MCF 10A (cell line): ENCODE measurements at regions not wholly inside any gene's neighbourhood (a gene's known extent, or its start where the extent isn't known, plus 50 kb on each side); places are given as distances from the start of the nearest gene placed in this dataset.

Experiments
- BruUV-seq: library from RNA; stranded (reverse); fragments of 400-500 nt; replicated peaks from 2 replicates; lab custom pipeline; 2021; lab: Mats Ljungman, UMichigan
- CTCF ChIA-PET: fragments of 300-600 bp; sonication (Branson Sonifier 250); formaldehyde crosslinking; extraction: SDS; loops from one replicate; lab custom pipeline; 2021; ENCODE audit warnings: antibody characterized with exemption, inconsistent platforms; lab: Yijun Ruan, JAX
- POLR2A ChIA-PET: fragments of 300-600, 350-650 bp; sonication (Branson Sonifier 250); formaldehyde crosslinking; extraction: SDS; loops from one replicate; lab custom pipeline; 2020; ENCODE audit warnings: antibody characterized with exemption, inconsistent platforms; lab: Yijun Ruan, JAX
- DNase-seq: peaks from one replicate; pipeline ENCODE4 v3.0.0-alpha.2; 2018; ENCODE audit not compliant: unreplicated experiment
- H3K27ac Mint-ChIP-seq: one replicate; pipeline ENCODE4 v1.8.0; 2022; ENCODE audit warnings: mild to moderate bottlenecking, low read depth, mixed read lengths; ENCODE audit not compliant: unreplicated experiment
- H3K27me3 Mint-ChIP-seq: one replicate; pipeline ENCODE4 v1.8.0; 2022; ENCODE audit warnings: mixed read lengths; ENCODE audit not compliant: insufficient read depth, unreplicated experiment
- H3K36me3 Mint-ChIP-seq: one replicate; pipeline ENCODE4 v1.8.0; 2022; ENCODE audit warnings: mild to moderate bottlenecking, moderate library complexity, mixed read lengths; ENCODE audit not compliant: insufficient read depth, unreplicated experiment
- H3K4me1 Mint-ChIP-seq: one replicate; pipeline ENCODE4 v1.8.0; 2022; ENCODE audit warnings: mixed read lengths; ENCODE audit not compliant: insufficient read depth, unreplicated experiment
- H3K4me3 Mint-ChIP-seq: one replicate; pipeline ENCODE4 v1.8.0; 2022; ENCODE audit warnings: mild to moderate bottlenecking, moderate library complexity, mixed read lengths; ENCODE audit not compliant: unreplicated experiment
- H3K9me3 Mint-ChIP-seq: one replicate; pipeline ENCODE4 v1.8.0; 2022; ENCODE audit warnings: mixed read lengths; ENCODE audit not compliant: unreplicated experiment
- intact Hi-C: fragments of 100-400 bp; cut with micrococcal nuclease; formaldehyde crosslinking; loops from 2 replicates; pipeline ENCODE4 v1.14.1; 2022
- TF ChIP-seq, protein P1 (sequence below): fragments of 200-600 bp; IDR thresholded peaks from one replicate; pipeline ENCODE4 v1.8.0; 2022; ENCODE audit warnings: antibody characterized with exemption, mild to moderate bottlenecking; ENCODE audit not compliant: unreplicated experiment

DNA sequence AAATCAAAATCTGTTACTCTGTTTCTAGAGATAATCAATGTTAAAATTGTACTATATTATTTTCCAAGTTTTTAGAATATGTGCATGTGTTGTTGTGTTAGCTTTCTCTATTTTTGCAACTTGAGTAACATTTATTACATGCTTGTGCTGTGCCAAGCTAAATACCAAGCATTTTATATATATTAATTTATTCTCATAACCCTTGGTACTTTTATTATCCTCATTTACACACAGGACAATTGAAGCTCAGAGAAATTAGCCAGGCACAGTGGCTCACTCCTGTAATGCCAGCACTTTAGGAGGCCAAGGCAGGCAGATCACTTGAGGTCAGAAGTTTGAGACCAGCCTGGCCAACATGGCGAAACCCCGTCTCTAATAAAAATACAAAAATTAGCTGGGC lies 254.0 kb upstream of the DMRT1 start:
- intact Hi-C loops, result no loop called here
- Mint-ChIP-seq H3K9me3 (no peaks in the 10 kb centered on the region), H3K36me3 (no peaks in the 10 kb centered on the region)

DNA sequence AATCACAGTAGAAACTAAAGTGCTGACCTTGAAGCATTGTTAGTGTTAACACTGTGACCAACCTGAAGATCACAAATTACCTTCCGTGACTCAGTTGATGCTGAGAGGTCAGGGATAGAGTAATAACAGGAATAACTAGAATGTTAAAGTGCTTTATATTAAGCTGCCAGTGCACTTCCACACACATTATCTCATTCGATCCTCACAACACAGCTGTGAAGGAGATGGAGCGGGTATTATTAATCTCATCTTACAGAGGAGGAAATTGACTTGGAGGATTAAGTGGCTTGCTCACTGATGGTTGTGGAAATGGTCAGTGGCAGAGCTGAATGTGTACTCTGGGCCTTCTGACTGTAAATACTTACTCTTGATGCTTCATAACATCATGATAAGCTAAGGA lies 252.5 kb upstream of the DMRT1 start:
- ChIA-PET POLR2A (interaction anchor here (0.6 to 2.4 kb wide), 12 partner anchors 12 to 163 kb away, joined by 3 to 10 read pairs (median 4); no protein-coding TSS in a partner anchor), CTCF (interaction anchor here (0.6 to 0.7 kb wide), 2 partner anchors 9 to 374 kb away, joined by 3 to 4 read pairs; partner anchors contain the start of gene DOCK8)
- intact Hi-C loops, result no loop called here
- Mint-ChIP-seq H3K36me3 (peaks cover 3% of the 10 kb centered on the region), H3K4me1 (peaks cover 45% of the 10 kb centered on the region), H3K9me3 (no peaks in the 10 kb centered on the region), H3K27me3 (no peaks in the 10 kb centered on the region), H3K4me3 (peak overlapping the region; percentile 28), H3K27ac (peak overlapping the region; percentile 87)
- TF ChIP-seq, protein P1, sequence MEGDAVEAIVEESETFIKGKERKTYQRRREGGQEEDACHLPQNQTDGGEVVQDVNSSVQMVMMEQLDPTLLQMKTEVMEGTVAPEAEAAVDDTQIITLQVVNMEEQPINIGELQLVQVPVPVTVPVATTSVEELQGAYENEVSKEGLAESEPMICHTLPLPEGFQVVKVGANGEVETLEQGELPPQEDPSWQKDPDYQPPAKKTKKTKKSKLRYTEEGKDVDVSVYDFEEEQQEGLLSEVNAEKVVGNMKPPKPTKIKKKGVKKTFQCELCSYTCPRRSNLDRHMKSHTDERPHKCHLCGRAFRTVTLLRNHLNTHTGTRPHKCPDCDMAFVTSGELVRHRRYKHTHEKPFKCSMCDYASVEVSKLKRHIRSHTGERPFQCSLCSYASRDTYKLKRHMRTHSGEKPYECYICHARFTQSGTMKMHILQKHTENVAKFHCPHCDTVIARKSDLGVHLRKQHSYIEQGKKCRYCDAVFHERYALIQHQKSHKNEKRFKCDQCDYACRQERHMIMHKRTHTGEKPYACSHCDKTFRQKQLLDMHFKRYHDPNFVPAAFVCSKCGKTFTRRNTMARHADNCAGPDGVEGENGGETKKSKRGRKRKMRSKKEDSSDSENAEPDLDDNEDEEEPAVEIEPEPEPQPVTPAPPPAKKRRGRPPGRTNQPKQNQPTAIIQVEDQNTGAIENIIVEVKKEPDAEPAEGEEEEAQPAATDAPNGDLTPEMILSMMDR, result no peak
- BruUV-seq, result no TSS peak
- DNase-seq, result no peak

More for the DNA sequence above, 254.0 kb upstream of the DMRT1 start:
- DNase-seq, result no peak
- TF ChIP-seq, protein P1, result no peak
- Mint-ChIP-seq H3K27me3 (no peaks in the 10 kb centered on the region), H3K4me3 (no peak overlapping the region), H3K4me1 (peaks cover 38% of the 10 kb centered on the region), H3K27ac (no peak overlapping the region)
- POLR2A ChIA-PET, result interaction anchor here (0.7 to 1.4 kb wide), 5 partner anchors 10 to 423 kb away, joined by 3 to 7 read pairs (median 4); no protein-coding TSS in a partner anchor
- no TSS peak for BruUV-seq
- CTCF ChIA-PET, result interaction anchor here (0.5 to 1.4 kb wide), 4 partner anchors 9 to 201 kb away, joined by 3 to 5 read pairs (median 4); no protein-coding TSS in a partner anchor

DNA sequence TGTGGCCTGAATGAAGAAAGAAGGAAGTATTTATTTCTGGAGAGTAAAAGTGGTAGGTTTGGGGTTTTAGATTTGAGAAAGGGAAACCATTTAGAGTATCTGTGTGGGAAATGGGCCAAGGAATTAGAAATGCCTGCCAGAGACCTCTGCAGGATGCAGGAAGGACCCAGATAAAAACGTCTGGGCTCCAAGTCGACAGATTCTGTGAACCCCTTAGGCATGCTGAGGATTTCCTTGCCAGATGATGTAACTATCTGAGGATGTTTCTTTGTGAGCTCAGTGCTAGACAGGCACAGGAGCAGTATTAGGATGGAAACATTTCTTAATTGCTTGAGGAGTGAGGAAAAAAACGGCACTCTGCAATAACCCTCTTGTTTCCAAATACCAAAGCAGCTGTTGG lies 251.8 kb upstream of the DMRT1 start:
- ChIA-PET POLR2A (interaction anchor here (0.5 to 2.4 kb wide), 13 partner anchors 11 to 162 kb away, joined by 3 to 10 read pairs (median 5); no protein-coding TSS in a partner anchor), CTCF (interaction anchor here (0.6 to 0.7 kb wide), 2 partner anchors 9 to 375 kb away, joined by 3 to 4 read pairs; partner anchors contain the start of gene DOCK8)
- peak overlapping the region; percentile 87 for H3K27ac Mint-ChIP-seq
- H3K27me3 Mint-ChIP-seq, result no peaks in the 10 kb centered on the region
- TF ChIP-seq, protein P1, result no peak
- intact Hi-C loops, result no loop called here
- peaks cover 49% of the 10 kb centered on the region for H3K4me1 Mint-ChIP-seq
- H3K36me3 Mint-ChIP-seq, result peaks cover 8% of the 10 kb centered on the region
- DNase-seq, result peak; percentile 77
- no peaks in the 10 kb centered on the region for H3K9me3 Mint-ChIP-seq
- peak overlapping the region; percentile 28 for H3K4me3 Mint-ChIP-seq
- BruUV-seq, result no TSS peak

DNA sequence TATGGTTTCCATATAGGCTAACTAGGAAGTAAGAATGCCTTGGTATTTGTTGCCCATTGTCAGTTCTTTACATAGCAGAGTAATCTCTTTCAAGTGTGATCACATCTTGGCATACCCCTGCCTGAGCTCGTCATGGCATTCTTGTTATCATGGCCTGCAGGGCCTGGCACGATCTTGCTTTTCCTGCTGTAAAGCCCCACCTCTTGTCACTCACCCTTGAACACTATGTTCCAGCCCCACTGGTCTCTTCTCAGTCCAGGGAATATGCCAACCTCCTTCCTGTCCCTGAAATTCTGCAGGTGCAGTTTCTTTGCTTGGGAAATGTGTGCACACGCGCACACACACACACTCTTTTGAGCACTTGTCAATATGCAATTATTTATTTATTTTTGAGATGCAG lies 250.2 kb upstream of the DMRT1 start:
- Mint-ChIP-seq H3K36me3 (peaks cover 14% of the 10 kb centered on the region), H3K27me3 (no peaks in the 10 kb centered on the region), H3K27ac (peak overlapping the region; percentile 87), H3K4me1 (peaks cover 49% of the 10 kb centered on the region), H3K4me3 (peak overlapping the region; percentile 9), H3K9me3 (no peaks in the 10 kb centered on the region)
- TF ChIP-seq, protein P1, result no peak
- POLR2A ChIA-PET, result interaction anchor here (0.6 to 1.7 kb wide), 25 partner anchors 9 to 219 kb away, joined by 3 to 21 read pairs (median 4); partner anchors contain the start of gene KANK1
- DNase-seq, result peak; percentile 91
- no TSS peak for BruUV-seq
- CTCF ChIA-PET, result interaction anchor here (0.7 kb wide), 1 partner anchor 124 kb away, joined by 3 read pairs; no protein-coding TSS in a partner anchor
- intact Hi-C loops, result no loop called here
